ENCODE measurements at regions not wholly inside any gene's neighbourhood (a gene's known extent, or its start where the extent isn't known, plus 50 kb on each side); places are given as distances from the start of the nearest gene placed in this dataset.

GRCh38 chrX:40285876-40286275, 188.1 kb upstream of the BCOR start:
- no peaks in the 10 kb centered on the region for H3K4me1 ChIP-seq
- in situ Hi-C loops (cut with MboI; ENCODE audit: low sequenced_read_pairs in 4 of 4) (loop anchor here in 1 of 4 donors (25.0 kb wide), 1 partner anchor 474 kb away; no protein-coding TSS in a partner anchor), intact Hi-C loops (cut with DNase I; ENCODE audit: low total_unique reads) (no loop called here)
- no peak for DNase-seq
- H3K27me3 ChIP-seq = no peaks in the 10 kb centered on the region
- no peaks in the 10 kb centered on the region for H3K9me3 ChIP-seq
- no peak overlapping the region for H3K27ac ChIP-seq
- TF ChIP-seq CTCF (IDR thresholded peaks at IDR 0.05 in 4 of 5, conservative IDR thresholded peaks at IDR 0.05 in 1 of 5) (no peak), POLR2A (IDR thresholded peaks at IDR 0.05) (no peak)
- ATAC-seq = no peak
- H3K36me3 ChIP-seq = no peaks in the 10 kb centered on the region
- H3K4me3 ChIP-seq = no peak overlapping the region

- DNase-seq (no peak), ATAC-seq (no peak)
- H3K27me3 ChIP-seq = no peaks in the 10 kb centered on the region
- no peak overlapping the region for H3K4me3 ChIP-seq
- H3K4me1 ChIP-seq = no peaks in the 10 kb centered on the region
- H3K27ac ChIP-seq = no peak overlapping the region
- in situ Hi-C loops (cut with MboI; ENCODE audit: low sequenced_read_pairs in 4 of 4) = loop anchor here in 1 of 4 donors (25.0 kb wide), 1 partner anchor 473 kb away; no protein-coding TSS in a partner anchor
- H3K36me3 ChIP-seq = no peaks in the 10 kb centered on the region
- H3K9me3 ChIP-seq = no peaks in the 10 kb centered on the region
- intact Hi-C loops (cut with DNase I; ENCODE audit: low total_unique reads) = no loop called here
- no peak for TF ChIP-seq POLR2A (IDR thresholded peaks at IDR 0.05)
- TF ChIP-seq CTCF (IDR thresholded peaks at IDR 0.05 in 4 of 5, conservative IDR thresholded peaks at IDR 0.05 in 1 of 5) = no peak
These were observed 187.1 kb upstream of the BCOR start for GRCh38 chrX:40284852-40285251.

- no peak for TF ChIP-seq POLR2A (IDR thresholded peaks at IDR 0.05)
- no peak for TF ChIP-seq CTCF (IDR thresholded peaks at IDR 0.05 in 4 of 5, conservative IDR thresholded peaks at IDR 0.05 in 1 of 5)
- no peak for ATAC-seq
- Histone ChIP-seq H3K27me3 (no peaks in the 10 kb centered on the region), H3K9me3 (no peaks in the 10 kb centered on the region), H3K36me3 (no peaks in the 10 kb centered on the region), H3K27ac (no peak overlapping the region), H3K4me1 (no peaks in the 10 kb centered on the region), H3K4me3 (no peak overlapping the region)
- intact Hi-C loops (cut with DNase I; ENCODE audit: low total_unique reads) (no loop called here), in situ Hi-C loops (cut with MboI; ENCODE audit: low sequenced_read_pairs in 4 of 4) (loop anchor here in 1 of 4 donors (25.0 kb wide), 1 partner anchor 472 kb away; no protein-coding TSS in a partner anchor)
- no peak for DNase-seq
These were observed 186.2 kb upstream of the BCOR start for GRCh38 chrX:40283981-40284380.

- Histone ChIP-seq H3K9me3 (no peaks in the 10 kb centered on the region), H3K4me1 (no peaks in the 10 kb centered on the region), H3K36me3 (no peaks in the 10 kb centered on the region), H3K27ac (no peak overlapping the region), H3K4me3 (no peak overlapping the region), H3K27me3 (no peaks in the 10 kb centered on the region)
- in situ Hi-C loops (cut with MboI; ENCODE audit: low sequenced_read_pairs in 4 of 4) (loop anchor here in 1 of 4 donors (25.0 kb wide), 1 partner anchor 471 kb away; no protein-coding TSS in a partner anchor), intact Hi-C loops (cut with DNase I; ENCODE audit: low total_unique reads) (no loop called here)
- TF ChIP-seq POLR2A (IDR thresholded peaks at IDR 0.05) = no peak
- TF ChIP-seq CTCF (IDR thresholded peaks at IDR 0.05 in 4 of 5, conservative IDR thresholded peaks at IDR 0.05 in 1 of 5) = no peak
- no peak for DNase-seq
- no peak for ATAC-seq
These were observed 185.3 kb upstream of the BCOR start for GRCh38 chrX:40282946-40283660.
